Dedifferentiated amniotic fluid mesenchymal stem cell (primary cell): ENCODE measurements at regions not wholly inside any gene's neighbourhood (a gene's known extent, or its start where the extent isn't known, plus 50 kb on each side); places are given as distances from the start of the nearest gene placed in this dataset.

Experiments
- DNase-seq: peaks from one replicate; pipeline ENCODE4 v3.0.0-alpha.2; 2016; ENCODE audit errors: extremely low spot score

GRCh38 chr18:40061086-40061485, 1893.9 kb upstream of the PIK3C3 start:
- DNase-seq, result no peak

DNA sequence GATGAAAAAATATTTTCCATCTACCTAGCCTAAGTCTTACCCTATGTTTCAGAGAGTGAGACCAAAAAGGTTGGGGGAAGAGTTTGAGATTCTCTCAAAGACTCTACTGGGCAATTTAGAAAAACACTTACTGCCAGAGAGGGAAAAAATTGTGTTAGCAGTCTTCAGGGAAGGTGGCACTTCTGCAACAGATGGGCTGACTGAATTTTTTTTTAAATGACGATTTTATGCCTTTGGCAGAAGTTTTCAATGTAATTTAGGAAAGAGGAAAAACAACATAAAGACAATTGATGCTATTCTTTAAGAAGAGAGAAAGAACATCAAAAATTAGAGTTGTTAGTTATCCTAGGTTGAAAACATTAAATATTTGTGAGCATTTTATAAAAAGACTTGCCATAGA, 1894.5 kb upstream of the PIK3C3 start:
- DNase-seq, result no peak

DNA sequence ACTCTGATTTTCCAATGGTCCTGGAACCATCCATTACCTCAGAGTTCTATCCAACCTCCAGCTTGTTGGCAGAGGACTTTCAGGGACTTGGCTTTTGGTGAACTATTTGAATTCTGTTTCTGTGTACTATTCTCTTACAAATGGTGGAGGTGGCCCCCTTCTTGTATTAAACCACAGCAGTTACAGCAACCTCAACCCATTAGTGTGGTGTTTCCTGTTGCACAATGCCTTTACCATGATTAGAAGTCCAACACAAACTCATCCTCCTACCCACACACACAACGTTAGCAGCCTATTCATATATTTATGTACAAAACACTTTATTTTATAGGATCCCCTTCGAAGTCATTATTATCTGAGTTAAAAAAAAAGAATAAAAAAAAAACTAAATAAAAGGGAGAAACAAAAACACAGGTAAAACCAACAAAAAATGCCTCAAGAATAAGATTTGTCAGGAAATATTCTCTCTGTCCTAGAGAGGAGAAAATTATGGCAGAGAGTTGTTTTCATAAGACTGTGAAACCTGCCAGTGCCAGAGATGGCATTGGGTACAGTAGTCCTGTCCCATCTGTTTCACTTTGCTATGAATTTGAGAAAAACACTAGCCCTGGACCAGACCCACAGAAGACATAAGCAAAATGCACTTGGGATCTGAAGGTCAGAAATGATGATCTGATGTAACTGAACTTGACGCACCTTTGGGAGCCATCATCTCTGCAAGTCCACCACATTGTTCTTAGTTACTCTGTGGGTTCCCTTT, 1896.0 kb upstream of the PIK3C3 start:
- DNase-seq, result no peak

DNA sequence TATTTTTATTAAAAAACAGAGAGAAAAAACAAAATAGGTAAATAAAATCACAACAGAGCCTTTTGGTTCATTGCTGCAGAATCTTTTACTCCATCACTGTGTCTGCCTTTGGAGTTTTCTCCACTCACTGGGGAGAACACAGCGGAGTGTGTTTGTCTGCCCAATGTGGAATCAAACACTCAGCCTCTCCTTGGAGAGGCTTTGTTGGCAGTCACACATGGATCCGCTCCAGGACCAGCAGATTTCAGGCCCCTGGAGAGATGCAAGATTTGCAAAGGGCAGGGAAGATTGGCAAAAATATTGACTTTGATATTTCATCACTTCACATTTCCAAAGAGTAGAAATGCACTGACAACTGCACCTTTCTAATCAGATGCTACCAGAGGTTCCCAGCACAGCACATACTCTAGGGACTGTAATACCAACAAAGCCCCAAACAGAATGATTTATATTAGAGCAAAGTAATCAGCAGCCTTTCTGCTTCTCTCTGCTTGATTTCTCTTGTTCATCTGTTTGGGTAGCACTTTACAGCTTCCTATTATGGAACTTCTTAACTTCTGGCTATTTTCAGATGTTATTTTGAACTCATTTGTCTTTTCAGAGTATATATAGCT, 1898.8 kb upstream of the PIK3C3 start:
- DNase-seq, result no peak

DNA sequence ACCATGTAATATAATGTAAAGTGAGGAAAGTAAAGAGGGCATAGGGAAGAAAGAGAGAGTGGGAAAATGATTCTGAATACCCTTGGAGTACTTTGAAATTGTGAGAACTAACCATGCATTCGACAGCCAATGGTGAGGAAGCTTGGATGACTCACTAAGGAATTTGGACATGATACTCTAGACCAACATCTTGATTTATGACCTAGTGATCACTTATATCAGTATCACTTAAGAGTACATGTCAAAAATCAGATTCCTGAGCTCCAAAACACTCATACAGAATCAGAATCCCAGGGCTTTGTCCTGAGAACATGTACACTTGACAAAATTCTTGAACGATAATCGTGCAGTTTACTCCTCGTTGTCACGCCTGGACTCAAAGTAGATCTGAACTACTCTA, 1899.8 kb upstream of the PIK3C3 start:
- no peak for DNase-seq

- no peak for DNase-seq
Observed at GRCh38 chr18:40049716-40050115, 1905.3 kb upstream of the PIK3C3 start.

- DNase-seq, result no peak
Observed at GRCh38 chr18:40048886-40049650, 1906.0 kb upstream of the PIK3C3 start.

GRCh38 chr18:40048253-40048652, 1906.8 kb upstream of the PIK3C3 start:
- DNase-seq, result no peak

- no peak for DNase-seq
Observed at GRCh38 chr18:40046596-40046995, 1908.4 kb upstream of the PIK3C3 start.

- DNase-seq, result no peak
Observed at GRCh38 chr18:40041951-40042350, 1913.1 kb upstream of the PIK3C3 start.

- no peak for DNase-seq
Observed at GRCh38 chr18:40040574-40040973, 1914.5 kb upstream of the PIK3C3 start.

- no peak for DNase-seq
Observed at GRCh38 chr18:40037356-40037755, 1917.7 kb upstream of the PIK3C3 start.

DNA sequence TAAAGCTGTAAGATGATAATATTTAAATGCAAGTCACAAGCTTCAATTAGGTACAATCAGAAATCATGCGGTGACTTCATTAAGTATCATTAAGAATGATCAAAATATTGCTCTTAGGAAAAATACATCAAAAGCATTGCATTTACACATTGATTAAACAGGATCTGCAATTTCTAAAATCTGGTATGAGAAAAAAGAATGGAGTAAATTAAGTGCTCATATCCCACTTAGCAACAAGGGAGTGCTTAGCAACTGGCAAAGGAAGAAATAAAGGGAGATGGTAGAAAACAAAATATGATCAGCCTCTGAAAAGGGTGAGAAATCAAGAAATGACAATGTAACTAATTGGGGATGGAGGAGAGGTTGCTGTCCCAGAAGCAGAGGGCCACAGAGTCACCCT, 1918.2 kb upstream of the PIK3C3 start:
- DNase-seq, result no peak

DNA sequence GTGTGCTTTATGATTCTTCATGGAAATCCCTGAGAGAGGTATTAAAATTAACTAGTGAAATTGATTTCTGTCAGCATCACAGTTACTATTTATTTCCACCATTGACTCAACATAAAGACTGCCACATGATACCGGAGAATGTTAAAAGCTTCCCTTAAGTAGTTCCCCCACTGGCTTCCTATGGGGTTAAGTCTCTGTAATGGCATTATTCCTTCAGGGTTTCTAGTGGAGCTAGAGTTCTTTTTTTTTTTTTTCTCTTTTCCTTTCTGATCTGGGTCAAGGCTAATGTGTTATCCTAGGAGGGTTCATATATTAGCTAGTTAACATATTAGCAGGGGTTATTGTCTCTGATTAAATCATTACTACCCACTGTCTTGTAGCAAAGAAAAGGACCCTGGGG, 1919.1 kb upstream of the PIK3C3 start:
- no peak for DNase-seq

- DNase-seq, result no peak
Observed at GRCh38 chr18:40032076-40032475, 1923.0 kb upstream of the PIK3C3 start.

GRCh38 chr18:40031435-40031834, 1923.6 kb upstream of the PIK3C3 start:
- no peak for DNase-seq

DNA sequence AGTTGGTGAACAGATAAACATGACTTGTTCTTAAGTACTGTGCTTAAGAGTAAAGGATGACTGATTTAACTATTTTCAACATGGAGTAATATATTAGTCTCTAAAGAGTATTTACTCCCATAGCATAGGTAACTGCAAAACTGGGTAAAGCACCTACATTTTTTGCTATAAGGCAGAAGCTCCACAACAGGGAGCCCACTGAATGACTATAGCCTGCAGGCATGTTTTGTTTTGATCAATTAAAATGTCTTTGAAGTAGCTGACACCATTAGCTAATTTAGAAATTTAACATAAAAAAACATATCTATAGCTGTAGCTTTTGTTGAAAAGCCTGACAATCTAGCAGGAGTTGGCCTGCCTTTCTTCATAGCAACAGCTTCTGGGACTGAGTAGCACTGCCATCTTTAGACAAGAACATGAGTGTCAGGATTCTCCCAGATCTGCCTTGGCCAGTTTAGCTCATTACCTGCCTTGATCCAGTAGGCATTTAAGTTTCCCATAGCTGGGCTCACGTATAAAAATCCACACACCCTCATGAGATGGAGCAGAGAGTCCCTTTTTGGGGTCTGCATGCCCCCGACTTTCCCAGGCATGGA, 1935.1 kb upstream of the PIK3C3 start:
- DNase-seq, result no peak

- DNase-seq, result no peak
Observed at GRCh38 chr18:40018266-40018665, 1936.8 kb upstream of the PIK3C3 start.

GRCh38 chr18:40017021-40017420, 1938.0 kb upstream of the PIK3C3 start:
- DNase-seq, result no peak

- DNase-seq, result no peak
Observed at GRCh38 chr18:40016405-40016804, 1938.6 kb upstream of the PIK3C3 start.

- no peak for DNase-seq
Observed at GRCh38 chr18:40013001-40013609, 1941.9 kb upstream of the PIK3C3 start.

DNA sequence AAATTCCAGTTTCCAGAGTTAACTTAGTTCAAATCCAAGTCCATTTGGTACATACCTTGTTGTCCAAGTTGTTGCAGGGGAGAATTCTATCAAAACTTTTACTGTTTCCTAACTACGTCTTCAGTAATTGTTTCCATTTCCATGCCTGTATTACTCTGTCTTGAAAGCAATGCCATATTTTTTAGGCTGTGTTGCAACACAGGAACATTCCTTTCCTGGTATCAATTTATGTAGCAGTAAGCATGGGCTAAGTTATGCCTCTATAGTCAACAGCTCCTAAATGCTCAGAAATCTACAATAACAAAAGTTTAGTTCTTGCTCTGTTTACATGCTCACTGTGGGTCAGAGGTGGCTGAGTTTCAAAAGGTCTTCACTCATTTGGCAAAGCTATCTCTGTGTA, 1943.8 kb upstream of the PIK3C3 start:
- DNase-seq, result no peak
